IMR-90 (cell line): ENCODE measurements at regions not wholly inside any gene's neighbourhood (a gene's known extent, or its start where the extent isn't known, plus 50 kb on each side); places are given as distances from the start of the nearest gene placed in this dataset.
"Not testable (repeated sequence)": the region's sequence is repeated elsewhere in the genome, so short reads cannot be mapped to it uniquely, and the experiment has no call there.

Source experiments
- ATAC-seq: fragments of 200-7000 bp; cut with Tn5 transposase; 2 replicates; pipeline ENCODE4 v1.9.1; 2020; ENCODE audit warnings: low read depth, mild to moderate bottlenecking, moderate library complexity
- BruUV-seq: library from RNA; stranded (reverse); fragments of 400-500 nt; replicated peaks from 2 replicates; lab custom pipeline; 2021; lab: Mats Ljungman, UMichigan
- CTCF ChIA-PET: fragments of 300-600 bp; formaldehyde crosslinking; extraction: SDS; loops from one replicate; lab custom pipeline; 2021; ENCODE audit warnings: antibody characterized with exemption; lab: Yijun Ruan, JAX
- POLR2A ChIA-PET: fragments of 300-600 bp; sonication (Branson Sonifier 250); formaldehyde crosslinking; loops from one replicate; lab custom pipeline; 2022; ENCODE audit warnings: antibody characterized with exemption; ENCODE audit not compliant: unreplicated experiment; lab: Charles Lee
- DNase-seq: peaks from one replicate; pipeline ENCODE4 v3.0.0; 2013
- H2AFZ ChIP-seq: replicated peaks from 2 replicates; pipeline ENCODE3; 2013; ENCODE audit warnings: low read length, mild to moderate bottlenecking; ENCODE audit not compliant: poor library complexity
- H2AK5ac ChIP-seq: 2 replicates; pipeline ENCODE4 v1.6.1; 2013; ENCODE audit warnings: low read depth, low read length, inconsistent platforms
- H2AK9ac ChIP-seq: replicated peaks from 2 replicates; pipeline ENCODE3; 2013; ENCODE audit warnings: mild to moderate bottlenecking, low read depth, low read length, moderate library complexity; ENCODE audit not compliant: poor library complexity
- H2BK120ac ChIP-seq: 2 replicates; pipeline ENCODE4 v1.6.1; 2013; ENCODE audit warnings: low read depth, low read length, inconsistent platforms
- H2BK15ac ChIP-seq: 3 replicates; pipeline ENCODE4 v1.6.1; 2013; ENCODE audit warnings: low read depth, low read length, inconsistent platforms
- H2BK20ac ChIP-seq: 2 replicates; pipeline ENCODE4 v1.6.1; 2013; ENCODE audit warnings: low read depth, mild to moderate bottlenecking, inconsistent platforms, low read length, moderate library complexity
- H2BK5ac ChIP-seq: 2 replicates; pipeline ENCODE4 v1.6.1; 2013; ENCODE audit warnings: mild to moderate bottlenecking, low read depth, low read length, inconsistent platforms; ENCODE audit not compliant: poor library complexity, severe bottlenecking
- H3K14ac ChIP-seq: replicated peaks from 2 replicates; pipeline ENCODE4 v1.6.1; 2013; ENCODE audit warnings: low read depth, low read length, inconsistent platforms
- H3K18ac ChIP-seq: 2 replicates; pipeline ENCODE4 v1.6.1; 2013; ENCODE audit warnings: low read depth, low read length, control low read depth
- H3K23ac ChIP-seq: 2 replicates; pipeline ENCODE4 v1.6.1; 2013; ENCODE audit warnings: low read depth, low read length, inconsistent platforms
- H3K27ac ChIP-seq: 2 replicates; pipeline ENCODE4 v1.5.1; 2013; ENCODE audit warnings: mild to moderate bottlenecking, control low read depth, low read length; ENCODE audit not compliant: insufficient read depth
- H3K27me3 ChIP-seq: 2 replicates; pipeline ENCODE4 v1.6.1; 2013; ENCODE audit warnings: low read length; ENCODE audit not compliant: control insufficient read depth, insufficient read depth
- H3K36me3 ChIP-seq: 2 replicates; pipeline ENCODE4 v1.6.1; 2013; ENCODE audit warnings: low read length, mixed read lengths; ENCODE audit not compliant: control insufficient read depth, insufficient read depth
- H3K4ac ChIP-seq: 2 replicates; pipeline ENCODE4 v1.6.1; 2013; ENCODE audit warnings: low read depth, low read length, inconsistent platforms
- H3K4me1 ChIP-seq: 2 replicates; pipeline ENCODE4 v1.6.1; 2013; ENCODE audit warnings: low read length, mixed read lengths; ENCODE audit not compliant: control insufficient read depth, insufficient read depth
- H3K4me2 ChIP-seq: 2 replicates; pipeline ENCODE4 v1.6.1; 2013; ENCODE audit warnings: low read depth, mild to moderate bottlenecking, control low read depth, low read length, moderate library complexity
- H3K4me3 ChIP-seq: 2 replicates; pipeline ENCODE4 v1.5.1; 2013; ENCODE audit warnings: low read depth, mild to moderate bottlenecking, control low read depth, low read length, moderate library complexity; ENCODE audit not compliant: insufficient read depth
- H3K56ac ChIP-seq: 2 replicates; pipeline ENCODE4 v1.6.1; 2013; ENCODE audit warnings: low read length, inconsistent platforms; ENCODE audit not compliant: insufficient read depth; ENCODE audit errors: extremely low read depth
- H3K79me1 ChIP-seq, 2 experiments: 2 replicates each; pipeline ENCODE4 v1.6.1; 2013; ENCODE audit warnings: low read length in 2 of 2, inconsistent platforms in 1 of 2, low read depth in 1 of 2
- H3K9ac ChIP-seq: 2 replicates; pipeline ENCODE4 v1.6.1; 2013; ENCODE audit warnings: low read depth, low read length, control low read depth
- H3K9me1 ChIP-seq: 2 replicates; pipeline ENCODE4 v1.6.1; 2013; ENCODE audit warnings: low read length, inconsistent platforms; ENCODE audit not compliant: insufficient read depth
- H3K9me3 ChIP-seq: 2 replicates; pipeline ENCODE4 v1.6.1; 2013; ENCODE audit warnings: low read length; ENCODE audit not compliant: control insufficient read depth, insufficient read depth
- H4K20me1 ChIP-seq: 2 replicates; pipeline ENCODE4 v1.6.1; 2013; ENCODE audit warnings: low read length, inconsistent platforms; ENCODE audit not compliant: insufficient read depth
- H4K5ac ChIP-seq: 2 replicates; pipeline ENCODE4 v1.6.1; 2013; ENCODE audit warnings: mild to moderate bottlenecking, low read depth, low read length, control low read depth
- H4K8ac ChIP-seq, 2 experiments: 2 replicates each; pipeline ENCODE4 v1.6.1; 2013; ENCODE audit warnings: low read depth in 2 of 2, low read length in 2 of 2, control low read depth in 1 of 2, inconsistent platforms in 1 of 2
- H4K91ac ChIP-seq: 2 replicates; pipeline ENCODE4 v1.6.1; 2013; ENCODE audit warnings: low read depth, low read length, inconsistent platforms; ENCODE audit not compliant: insufficient read depth
- CHD1 ChIP-seq: IDR thresholded peaks from 2 replicates; pipeline ENCODE4 v1.6.1; 2012; ENCODE audit warnings: low read depth, low read length, improper control_type of control experiment
- MXI1 ChIP-seq: IDR thresholded peaks from 2 replicates; pipeline ENCODE4 v1.6.1; 2012; ENCODE audit warnings: low read depth, mild to moderate bottlenecking, low read length, moderate library complexity, borderline replicate concordance
- RAD21 ChIP-seq: IDR thresholded peaks from 2 replicates; pipeline ENCODE4 v1.6.1; 2012; ENCODE audit warnings: low read length, improper control_type of control experiment
- WGBS, 2 experiments: methylation state at CpG; one replicate each; pipeline versions ENCODE4 v1.1.5 to v1.1.7; 2013; ENCODE audit warnings: missing lambda C conversion rate in 2 of 2; ENCODE audit not compliant: insufficient read length in 1 of 2; ENCODE audit errors: extremely low coverage in 2 of 2; 5-methylcytosine and 5-hydroxymethylcytosine counted together
- dilution Hi-C: fragments of 300-500 bp; cut with HindIII; formaldehyde crosslinking; loops from one replicate; pipeline ENCODE4 v1.14.3; 2018; ENCODE audit warnings: low sequenced_read_pairs; ENCODE audit not compliant: unreplicated experiment
- in situ Hi-C: fragments of 300-500 bp; cut with MboI; formaldehyde crosslinking; loops from 3 replicates; pipeline ENCODE4 v1.14.3; 2019; ENCODE audit warnings: low sequenced_read_pairs, inconsistent platforms, mixed read lengths
- intact Hi-C: fragments of 100-400 bp; cut with micrococcal nuclease; formaldehyde crosslinking; loops from 2 replicates; pipeline ENCODE4 v1.10.0; 2022
- TF ChIP-seq, protein P1 (sequence below): fragments of 150-350 bp; IDR thresholded peaks from 2 replicates; pipeline ENCODE4 v1.6.1; 2017; ENCODE audit warnings: mild to moderate bottlenecking, antibody characterized with exemption, low read length, low read depth

DNA sequence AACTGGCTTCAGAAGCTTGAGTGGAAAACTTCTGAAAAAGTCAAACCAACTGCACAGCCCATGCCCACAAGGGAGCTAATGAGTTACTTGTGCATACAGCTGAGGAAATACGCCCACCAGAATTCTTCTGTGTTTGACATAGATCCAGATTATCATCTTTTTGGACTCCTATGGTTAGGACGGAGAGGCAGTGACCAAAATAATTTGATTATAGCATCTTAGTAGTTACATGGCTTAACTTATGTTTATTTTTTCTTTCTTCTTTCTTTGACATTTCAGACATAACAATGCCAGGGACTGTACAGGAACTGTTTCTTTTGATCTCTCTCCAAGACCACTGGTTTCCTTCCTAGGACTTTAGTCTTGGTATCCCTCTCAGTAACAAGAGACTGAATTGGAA, 246.1 kb upstream of the RASGRP1 start:
- Histone ChIP-seq H2AFZ (no peak overlapping the region), H4K20me1 (no peaks in the 10 kb centered on the region), H3K9me1 (no peaks in the 10 kb centered on the region; the same call in 1 of the 2 replicates), H3K4ac (no peak overlapping the region; the same call in 1 of the 2 replicates), H2AK5ac (no peak overlapping the region), H4K5ac (no peak overlapping the region), H3K18ac (peak overlapping the region; percentile 8; the same call in 1 of the 2 replicates), H3K4me3 (no peak overlapping the region), H3K9me3 (no peaks in the 10 kb centered on the region), H3K4me1 (peaks cover 6% of the 10 kb centered on the region; the same call in 1 of the 2 replicates), H3K36me3 (no peaks in the 10 kb centered on the region), H3K79me1 (no peaks in the 10 kb centered on the region), H3K14ac (0 out of 2 replicates have a peak overlapping the region, but pooled peaks have one; percentile 20), H2BK20ac (peak overlapping the region; percentile 17; the same call in 1 of the 2 replicates), H2BK15ac (no peak overlapping the region), H3K27me3 (no peaks in the 10 kb centered on the region), H2AK9ac (no peak overlapping the region), H4K91ac (no peak overlapping the region), H4K8ac (no peak overlapping the region), H2BK120ac (peak overlapping the region; percentile 52; the same call in 1 of the 2 replicates), H2BK5ac (no peak overlapping the region), H3K9ac (no peak overlapping the region), H3K4me2 (no peak overlapping the region), H3K23ac (no peak overlapping the region), H3K27ac (no peak overlapping the region), H3K56ac (no peak overlapping the region)
- dilution Hi-C loops, result no loop called here
- no CpG with 5 or more reads among the region's 2 CpGs for WGBS, 2 experiments
- intact Hi-C loops, result no loop called here
- no TSS peak for BruUV-seq
- no peak for TF ChIP-seq MXI1
- no peak for TF ChIP-seq RAD21
- TF ChIP-seq CHD1, result no peak
- TF ChIP-seq, protein P1, sequence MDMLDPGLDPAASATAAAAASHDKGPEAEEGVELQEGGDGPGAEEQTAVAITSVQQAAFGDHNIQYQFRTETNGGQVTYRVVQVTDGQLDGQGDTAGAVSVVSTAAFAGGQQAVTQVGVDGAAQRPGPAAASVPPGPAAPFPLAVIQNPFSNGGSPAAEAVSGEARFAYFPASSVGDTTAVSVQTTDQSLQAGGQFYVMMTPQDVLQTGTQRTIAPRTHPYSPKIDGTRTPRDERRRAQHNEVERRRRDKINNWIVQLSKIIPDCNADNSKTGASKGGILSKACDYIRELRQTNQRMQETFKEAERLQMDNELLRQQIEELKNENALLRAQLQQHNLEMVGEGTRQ, result no peak
- ChIA-PET POLR2A (no interaction called here), CTCF (no interaction called here)
- ATAC-seq (no peak), DNase-seq (peak; percentile 5)
- in situ Hi-C loops, result no loop called here

DNA sequence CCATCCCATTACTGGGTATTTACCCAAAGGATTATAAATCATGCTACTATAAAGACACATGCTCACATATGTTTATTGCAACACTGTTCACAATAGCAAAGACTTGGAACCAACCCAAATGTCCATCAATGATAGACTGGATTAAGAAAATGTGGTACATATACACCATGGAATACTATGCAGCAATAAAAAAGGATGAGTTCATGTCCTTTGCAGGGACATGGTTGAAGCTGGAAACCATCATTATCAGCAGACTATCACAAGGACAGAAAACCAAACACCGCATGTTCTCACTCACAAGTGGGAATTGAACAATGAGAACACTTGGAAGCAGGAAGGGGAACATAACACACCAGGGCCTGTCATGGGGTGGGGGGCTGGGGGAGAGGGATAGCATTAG, 249.6 kb upstream of the RASGRP1 start:
- Histone ChIP-seq H3K4me1 (peaks cover 12% of the 10 kb centered on the region), H3K9me1 (peaks cover 11% of the 10 kb centered on the region)
- in situ Hi-C loops, H2AK9ac ChIP-seq, H3K9me3 ChIP-seq, H3K14ac ChIP-seq, DNase-seq, H3K36me3 ChIP-seq, dilution Hi-C loops, H3K4me2 ChIP-seq, H3K27ac ChIP-seq, intact Hi-C loops, H3K4me3 ChIP-seq, H4K8ac ChIP-seq, H2BK15ac ChIP-seq, POLR2A ChIA-PET, CTCF ChIA-PET, H2AK5ac ChIP-seq, H3K56ac ChIP-seq, H3K27me3 ChIP-seq, H2AFZ ChIP-seq, H4K20me1 ChIP-seq, BruUV-seq, H3K23ac ChIP-seq, H2BK5ac ChIP-seq, H3K4ac ChIP-seq, H2BK120ac ChIP-seq, H4K91ac ChIP-seq, H3K18ac ChIP-seq, H3K79me1 ChIP-seq, H4K5ac ChIP-seq, H2BK20ac ChIP-seq, H3K9ac ChIP-seq, ATAC-seq: not testable (repeated sequence)
- WGBS, 2 experiments, result no CpG with 5 or more reads among the region's 1 CpG
